Peyer's patch (tissue), 4 donors: ENCODE measurements at regions not wholly inside any gene's neighbourhood (a gene's known extent, or its start where the extent isn't known, plus 50 kb on each side); places are given as distances from the start of the nearest gene placed in this dataset.

Experiments used
- CTCF ChIP-seq, 6 experiments: fragments of 450-650 bp in 4 of 6; fragments of 200-600 bp in 2 of 6; sonication (generic) in 1 of 6; IDR thresholded peaks; one replicate each; pipeline ENCODE4 v1.5.1; 2017 to 2019; ENCODE audit warnings: antibody characterized with exemption in 6 of 6, mild to moderate bottlenecking in 3 of 6, moderate library complexity in 1 of 6
- POLR2A ChIP-seq, 2 donors: fragments of 450-650 bp; IDR thresholded peaks; one replicate each; pipeline ENCODE4 v1.5.1; 2017; ENCODE audit warnings: antibody characterized with exemption in 2 of 2, mild to moderate bottlenecking in 2 of 2, moderate library complexity in 2 of 2

GRCh38 chr12:4134448-4135263 is 138.9 kb upstream of the CCND2 start:
- TF ChIP-seq CTCF (IDR thresholded peaks at IDR 0.05): no peak
- no peak for TF ChIP-seq POLR2A (IDR thresholded peaks at IDR 0.05)
